MM.1S (cell line): ENCODE measurements at regions not wholly inside any gene's neighbourhood (a gene's known extent, or its start where the extent isn't known, plus 50 kb on each side); places are given as distances from the start of the nearest gene placed in this dataset.

Source experiments
- DNase-seq: peaks from one replicate; pipeline ENCODE4 v3.0.0-alpha.2; 2015
- H2AFZ ChIP-seq: fragments of 300-600 bp; sonication (generic); 2 replicates; pipeline ENCODE4 v1.6.0; 2016; ENCODE audit warnings: antibody characterized with exemption, low read length
- H3F3A ChIP-seq: fragments of 300-600 bp; sonication (generic); 2 replicates; pipeline ENCODE4 v1.6.1; 2016; ENCODE audit warnings: mild to moderate bottlenecking, antibody characterized with exemption, low read length, moderate library complexity, mixed read lengths; ENCODE audit not compliant: insufficient read depth
- H3K27ac ChIP-seq: fragments of 300-600 bp; sonication (generic); 2 replicates; pipeline ENCODE4 v1.5.1; 2016; ENCODE audit warnings: mild to moderate bottlenecking, low read length
- H3K27me3 ChIP-seq: fragments of 300-600 bp; sonication (generic); replicated peaks from 2 replicates; pipeline ENCODE4 v1.6.0; 2016; ENCODE audit warnings: low read length; ENCODE audit not compliant: insufficient read depth
- H3K36me3 ChIP-seq: fragments of 300-600 bp; sonication (generic); replicated peaks from 2 replicates; pipeline ENCODE4 v1.6.1; 2016; ENCODE audit warnings: mild to moderate bottlenecking, low read length, mixed read lengths; ENCODE audit not compliant: insufficient read depth
- H3K4me1 ChIP-seq: fragments of 300-600 bp; sonication (generic); 2 replicates; pipeline ENCODE4 v1.6.1; 2016; ENCODE audit warnings: low read length, mixed read lengths
- H3K4me2 ChIP-seq: fragments of 300-600 bp; sonication (generic); 2 replicates; pipeline ENCODE4 v1.6.0; 2016; ENCODE audit warnings: low read depth, low read length
- H3K4me3 ChIP-seq: fragments of 300-600 bp; sonication (generic); 2 replicates; pipeline ENCODE4 v1.5.1; 2016; ENCODE audit warnings: low read length, mixed read lengths
- H3K79me2 ChIP-seq: fragments of 300-600 bp; sonication (generic); 2 replicates; pipeline ENCODE4 v1.6.1; 2016; ENCODE audit warnings: mixed run types, low read length, mixed read lengths
- H3K9ac ChIP-seq: fragments of 300-600 bp; sonication (generic); 2 replicates; pipeline ENCODE4 v1.6.1; 2016; ENCODE audit warnings: low read length, mixed read lengths
- H3K9me2 ChIP-seq: fragments of 300-600 bp; sonication (generic); replicated peaks from 2 replicates; pipeline ENCODE4 v1.6.1; 2016; ENCODE audit warnings: mild to moderate bottlenecking, low read length, mixed read lengths; ENCODE audit not compliant: insufficient read depth
- H3K9me3 ChIP-seq: fragments of 300-600 bp; sonication (generic); replicated peaks from 2 replicates; pipeline ENCODE4 v1.6.1; 2016; ENCODE audit warnings: mild to moderate bottlenecking, low read length, mixed read lengths; ENCODE audit not compliant: insufficient read depth
- H4K20me1 ChIP-seq: fragments of 300-600 bp; sonication (generic); 2 replicates; pipeline ENCODE4 v1.6.1; 2016; ENCODE audit warnings: mild to moderate bottlenecking, low read length, moderate library complexity, mixed read lengths; ENCODE audit not compliant: insufficient read depth
- CTCF ChIP-seq: fragments of 300-600 bp; sonication (generic); IDR thresholded peaks from 2 replicates; pipeline ENCODE4 v1.5.1; 2016; ENCODE audit warnings: antibody characterized with exemption, low read length, mixed read lengths
- EZH2 ChIP-seq: fragments of 300-600 bp; sonication (generic); optimal IDR thresholded peaks from 2 replicates; pipeline ENCODE3; 2017; ENCODE audit warnings: low read depth, mild to moderate bottlenecking, antibody characterized with exemption, low read length, mixed read lengths
- EZH2phosphoT487 ChIP-seq: fragments of 300-600 bp; sonication (generic); IDR thresholded peaks from 2 replicates; pipeline ENCODE4 v1.6.1; 2018; ENCODE audit warnings: antibody characterized with exemption, low read length

- H3K4me2 ChIP-seq, result no peak overlapping the region
- DNase-seq, result no peak
- H2AFZ ChIP-seq, result no peak overlapping the region
Observed at GRCh38 chr14:38808734-38809455, 294.1 kb downstream of the SEC23A start.

GRCh38 chr14:38799671-38800070, 303.4 kb downstream of the SEC23A start:
- H3K36me3 ChIP-seq, result no peaks in the 10 kb centered on the region
- H3K4me3 ChIP-seq, result no peak overlapping the region
- TF ChIP-seq EZH2phosphoT487, result no peak
- no peak for TF ChIP-seq EZH2
- TF ChIP-seq CTCF, result no peak
- no peak for DNase-seq
- no peaks in the 10 kb centered on the region for H3K9me2 ChIP-seq
- no peaks in the 10 kb centered on the region for H3K9me3 ChIP-seq
- H3F3A ChIP-seq, result no peaks in the 10 kb centered on the region
- H3K27me3 ChIP-seq, result no peaks in the 10 kb centered on the region
- H3K4me2 ChIP-seq, result no peak overlapping the region
- H3K27ac ChIP-seq, result no peak overlapping the region
- no peaks in the 10 kb centered on the region for H3K4me1 ChIP-seq
- H3K79me2 ChIP-seq, result no peaks in the 10 kb centered on the region
- H4K20me1 ChIP-seq, result no peaks in the 10 kb centered on the region
- no peak overlapping the region for H2AFZ ChIP-seq
- no peak overlapping the region for H3K9ac ChIP-seq

More at GRCh38 chr14:38808734-38809455, 294.1 kb downstream of the SEC23A start:
- Histone ChIP-seq H3K9me2 (no peaks in the 10 kb centered on the region), H3K9ac (no peak overlapping the region), H3K27ac (no peak overlapping the region), H3K4me1 (no peaks in the 10 kb centered on the region), H3K27me3 (no peaks in the 10 kb centered on the region), H3K9me3 (no peaks in the 10 kb centered on the region), H3K36me3 (no peaks in the 10 kb centered on the region), H3K79me2 (no peaks in the 10 kb centered on the region), H3F3A (no peaks in the 10 kb centered on the region), H4K20me1 (no peaks in the 10 kb centered on the region), H3K4me3 (no peak overlapping the region)
- TF ChIP-seq CTCF (no peak), EZH2phosphoT487 (no peak), EZH2 (no peak)

- DNase-seq, result no peak
- Histone ChIP-seq H3K9ac (no peak overlapping the region), H3K4me2 (no peak overlapping the region), H3K4me1 (no peaks in the 10 kb centered on the region), H3K4me3 (no peak overlapping the region), H4K20me1 (no peaks in the 10 kb centered on the region), H3K27ac (no peak overlapping the region), H2AFZ (no peak overlapping the region), H3K27me3 (no peaks in the 10 kb centered on the region), H3K9me2 (no peaks in the 10 kb centered on the region), H3K36me3 (no peaks in the 10 kb centered on the region), H3K79me2 (no peaks in the 10 kb centered on the region), H3F3A (no peaks in the 10 kb centered on the region), H3K9me3 (no peaks in the 10 kb centered on the region)
- TF ChIP-seq EZH2phosphoT487 (no peak), CTCF (no peak), EZH2 (no peak)
Observed at GRCh38 chr14:38794677-38795076, 308.4 kb downstream of the SEC23A start.
